GDM1 (cell line): ENCODE measurements at regions not wholly inside any gene's neighbourhood (a gene's known extent, or its start where the extent isn't known, plus 50 kb on each side); places are given as distances from the start of the nearest gene placed in this dataset.

ENCODE experiments used
- DNase-seq: peaks from one replicate; lab custom pipeline; 2025; lab: John Stamatoyannopoulos, UW

DNA sequence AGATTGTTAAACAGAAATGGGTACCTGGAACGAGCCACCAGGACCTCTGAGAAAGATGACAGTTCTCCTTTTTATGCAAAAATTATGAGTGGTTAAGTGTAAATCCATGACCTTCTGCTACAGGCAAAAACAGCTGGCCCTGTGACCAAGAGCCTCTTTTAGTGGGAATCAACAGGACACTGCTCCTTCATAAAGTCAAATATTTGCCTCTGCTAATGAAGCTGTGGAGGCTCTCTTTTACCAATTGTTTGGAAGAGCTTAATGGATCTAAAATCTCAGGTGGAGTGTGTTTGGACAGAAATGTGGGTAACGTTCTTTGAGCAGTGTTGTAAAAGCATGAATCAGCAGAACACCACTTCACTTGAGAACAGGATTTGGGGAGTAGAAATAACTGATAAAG is 117.5 kb upstream of the PCSK2 start:
- no peak for DNase-seq

DNA sequence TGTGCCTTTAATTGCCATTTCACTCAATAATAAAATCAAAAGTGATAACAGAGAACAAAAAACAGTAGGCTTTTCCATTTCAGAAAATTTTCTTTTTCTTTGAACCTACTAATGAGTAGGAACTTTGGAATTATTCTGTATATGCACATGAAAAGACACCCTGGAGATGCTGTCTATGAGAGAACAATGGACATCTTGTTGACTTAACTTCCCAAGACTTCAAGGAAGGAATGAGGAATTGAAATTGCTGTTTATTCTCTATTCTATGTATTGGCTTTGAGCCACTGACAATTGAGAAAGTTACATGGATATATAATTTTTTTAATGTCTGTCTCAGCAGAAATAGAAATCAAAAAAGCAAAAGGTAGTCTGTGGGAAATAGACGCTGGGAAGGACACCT is 98.6 kb upstream of the PCSK2 start:
- no peak for DNase-seq

DNA sequence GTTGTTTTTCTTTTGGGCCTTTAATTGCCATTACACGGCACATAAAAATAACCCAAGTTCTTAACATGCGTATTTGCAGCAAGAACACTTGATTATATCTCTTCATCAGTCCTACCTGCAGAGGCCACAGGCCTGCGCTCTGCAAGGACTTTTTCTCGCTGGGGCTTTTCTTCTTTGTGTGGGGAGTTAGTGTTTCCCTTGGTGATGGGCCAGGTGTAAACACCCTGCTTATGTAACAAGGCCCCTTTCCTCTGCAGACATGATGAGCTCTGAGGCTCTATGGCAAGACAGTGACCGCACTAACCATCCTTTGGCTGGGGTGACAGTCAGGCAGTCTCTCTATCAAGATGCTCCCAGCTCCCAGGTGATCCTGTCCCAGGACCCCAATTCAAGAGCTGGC is 97.8 kb upstream of the PCSK2 start:
- no peak for DNase-seq

DNA sequence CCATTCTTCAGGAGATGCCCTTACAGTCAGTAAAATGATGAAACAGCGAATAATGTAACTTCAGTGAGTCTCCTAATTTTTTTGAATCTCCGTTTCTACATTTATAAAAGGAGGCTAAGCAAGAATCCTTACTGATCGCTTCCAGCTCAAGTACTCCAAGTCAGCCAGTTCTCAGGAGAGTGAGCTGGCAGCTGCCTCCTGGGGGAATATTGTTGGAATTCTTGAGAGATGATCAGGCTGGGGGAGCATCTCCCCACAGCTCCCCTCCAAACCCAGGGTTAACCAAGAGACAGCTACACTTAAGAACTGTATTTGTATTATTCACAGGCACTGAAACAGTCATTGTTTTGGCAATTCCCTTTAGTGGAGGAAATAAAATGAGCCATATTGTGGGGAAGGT is 89.1 kb upstream of the PCSK2 start:
- no peak for DNase-seq

DNA sequence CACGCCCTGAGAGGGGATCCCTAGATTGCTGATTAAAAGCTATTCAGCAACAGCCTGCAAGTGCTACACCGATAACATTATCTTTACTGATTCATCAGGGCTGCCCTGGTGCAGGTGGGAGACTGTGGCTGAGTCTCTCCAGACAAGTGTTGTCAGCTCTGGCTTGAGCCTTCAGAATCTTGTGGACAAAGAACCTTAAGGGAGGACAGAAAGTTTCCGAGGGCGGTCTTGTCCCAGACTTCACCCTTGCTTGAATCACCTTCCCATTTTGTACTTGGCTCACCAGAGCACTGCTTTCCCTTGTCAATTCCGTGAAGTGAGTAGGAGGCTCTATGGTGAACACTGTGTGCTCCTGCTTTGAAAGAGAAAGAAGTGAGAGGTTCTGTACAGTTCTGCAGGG is 88.6 kb upstream of the PCSK2 start:
- no peak for DNase-seq

DNA sequence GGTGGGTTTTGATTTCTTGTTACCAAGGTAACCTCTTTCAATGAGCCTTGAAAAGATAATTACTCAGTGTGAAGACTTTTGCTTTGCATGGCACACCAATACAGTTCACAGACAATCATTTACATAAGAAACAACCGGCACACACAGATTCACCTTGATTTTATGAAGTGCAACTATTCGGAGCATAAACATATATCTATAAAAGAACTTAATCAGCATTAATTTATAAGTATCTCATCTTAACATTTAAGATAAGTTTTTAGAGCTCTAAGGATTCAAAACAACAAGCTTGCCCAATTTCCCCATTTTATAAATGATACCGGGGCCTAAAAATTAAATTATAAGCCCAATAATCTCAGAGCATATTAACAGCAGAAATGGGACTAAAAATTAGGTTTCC is 85.9 kb upstream of the PCSK2 start:
- no peak for DNase-seq

DNA sequence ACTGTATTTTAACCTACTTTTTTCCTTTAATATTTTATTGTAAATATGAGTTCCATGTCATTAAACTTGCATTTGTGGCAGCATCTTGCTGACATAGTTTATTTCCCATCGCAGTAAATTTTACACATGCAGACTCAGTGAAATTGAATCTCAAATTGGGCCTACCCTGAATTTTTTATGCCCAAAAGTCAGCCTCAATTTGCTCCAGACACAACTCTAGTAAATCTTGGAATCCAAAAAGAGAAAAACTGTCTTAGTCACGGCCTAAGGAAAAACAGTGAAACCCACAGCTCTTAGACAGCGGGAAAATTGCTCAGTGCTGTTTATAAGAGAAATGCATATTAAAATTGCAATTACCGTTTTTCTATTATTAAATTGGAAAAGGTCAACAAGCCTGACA is 85.3 kb upstream of the PCSK2 start:
- no peak for DNase-seq

DNA sequence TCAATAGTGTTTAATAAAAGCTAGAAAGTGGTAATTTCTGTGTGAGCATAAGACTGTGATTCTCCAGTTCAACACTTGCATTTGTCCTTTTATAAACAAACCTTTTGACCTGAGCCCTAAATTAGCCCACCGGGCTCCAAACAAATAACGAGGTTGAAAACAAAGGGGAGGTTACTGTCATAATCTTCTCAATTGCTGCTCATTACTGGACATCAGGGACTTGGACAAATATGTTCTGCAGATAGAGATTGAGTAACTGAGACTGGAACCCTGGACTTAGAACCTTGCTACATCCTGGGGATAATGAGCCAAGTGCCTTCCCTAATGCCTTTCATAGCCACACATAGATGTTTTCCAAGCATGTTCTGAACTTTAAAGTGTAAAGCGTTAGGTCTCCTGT is 84.2 kb upstream of the PCSK2 start:
- DNase-seq, result no peak

DNA sequence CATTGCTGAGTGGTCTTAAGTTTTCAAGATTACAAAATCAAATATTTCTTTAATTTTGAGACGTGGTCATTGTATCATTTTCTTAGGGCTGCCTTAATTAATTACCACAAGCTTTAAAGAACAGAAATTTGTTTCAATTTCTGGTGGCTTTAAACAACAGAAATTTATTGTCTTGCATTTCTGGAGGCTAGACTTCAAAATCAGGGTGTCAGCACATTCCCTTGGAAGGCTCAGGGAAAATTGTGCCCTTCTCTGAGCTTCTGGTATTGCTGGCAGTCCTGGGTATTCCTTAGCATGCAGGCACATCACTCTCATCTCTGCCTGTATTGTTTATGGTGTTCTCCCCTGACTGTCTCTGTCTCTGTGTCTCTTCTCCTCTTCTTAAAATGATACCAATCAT is 76.0 kb upstream of the PCSK2 start:
- no peak for DNase-seq

DNA sequence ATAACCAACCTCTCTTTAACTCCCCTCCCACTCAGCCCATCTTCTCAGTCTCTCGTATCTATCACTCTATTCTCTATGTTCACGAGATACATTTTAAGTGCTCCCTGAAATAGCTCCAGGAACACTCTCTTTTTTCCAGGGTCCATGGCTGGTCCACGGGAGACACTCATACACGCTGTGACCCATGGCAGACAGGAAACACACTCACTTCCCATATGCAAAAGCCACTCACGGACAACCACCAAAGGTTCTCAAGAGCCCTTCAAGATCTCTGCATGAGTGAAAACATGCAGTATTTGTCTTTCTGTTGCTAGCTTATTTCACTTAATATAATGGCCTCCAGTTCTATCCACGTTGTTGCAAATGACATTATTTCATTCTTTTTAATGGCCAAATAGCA is 71.4 kb upstream of the PCSK2 start:
- no peak for DNase-seq

DNA sequence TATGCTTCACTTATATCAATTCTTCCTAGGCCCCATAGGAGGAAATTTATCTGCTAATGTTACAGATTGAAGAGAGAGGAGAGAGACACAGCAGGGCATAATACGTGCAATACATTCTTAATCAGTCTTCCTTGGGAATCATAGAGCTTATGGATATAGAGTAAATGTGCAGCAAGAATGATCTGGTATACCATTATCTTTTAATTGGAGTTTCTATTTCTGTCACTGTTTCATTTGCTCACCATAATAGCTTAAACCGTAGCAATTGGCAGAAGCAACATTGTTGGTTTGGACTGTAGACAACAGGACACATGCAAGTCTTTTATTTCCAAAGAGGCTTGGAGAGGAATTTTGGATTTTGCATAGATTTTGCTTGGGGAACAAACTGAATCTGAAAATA is 68.1 kb upstream of the PCSK2 start:
- DNase-seq, result no peak

DNA sequence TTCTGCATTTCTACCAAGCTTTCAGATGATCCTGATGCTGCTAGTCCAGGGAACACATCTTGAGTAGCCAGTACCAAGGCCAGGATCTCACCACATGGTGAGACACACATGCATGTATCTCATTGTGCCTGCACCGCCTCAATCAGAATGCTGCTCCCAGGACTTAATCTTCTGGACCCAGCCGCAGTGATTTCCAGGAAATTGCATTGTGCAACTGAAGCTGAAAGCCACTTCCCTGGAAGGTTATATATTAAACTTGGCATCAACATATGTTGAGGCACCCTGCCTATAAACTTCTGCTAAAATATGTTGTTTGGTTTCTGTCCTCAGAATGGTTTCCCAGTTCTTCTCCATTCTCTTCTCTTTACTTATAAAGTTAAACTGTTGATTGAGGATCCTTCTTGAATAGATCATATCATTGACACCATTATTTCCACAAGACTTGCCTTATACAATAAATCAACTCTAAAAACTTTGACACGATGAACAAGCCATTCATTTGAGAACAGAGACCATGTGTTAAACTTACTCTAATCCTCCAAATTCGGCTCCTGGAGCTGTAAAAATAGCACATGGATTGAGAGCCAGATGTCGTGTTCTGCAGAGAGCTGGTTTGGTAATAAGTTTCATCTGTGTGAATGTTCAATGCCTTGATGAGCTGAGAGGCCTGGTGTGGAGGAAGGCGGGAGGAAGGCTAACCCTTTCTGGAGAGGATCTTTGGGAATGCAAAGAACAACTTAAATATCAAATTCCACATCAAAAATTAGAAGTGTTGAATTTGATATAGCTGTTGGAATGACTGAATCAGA is 65.0 kb upstream of the PCSK2 start:
- no peak for DNase-seq

DNA sequence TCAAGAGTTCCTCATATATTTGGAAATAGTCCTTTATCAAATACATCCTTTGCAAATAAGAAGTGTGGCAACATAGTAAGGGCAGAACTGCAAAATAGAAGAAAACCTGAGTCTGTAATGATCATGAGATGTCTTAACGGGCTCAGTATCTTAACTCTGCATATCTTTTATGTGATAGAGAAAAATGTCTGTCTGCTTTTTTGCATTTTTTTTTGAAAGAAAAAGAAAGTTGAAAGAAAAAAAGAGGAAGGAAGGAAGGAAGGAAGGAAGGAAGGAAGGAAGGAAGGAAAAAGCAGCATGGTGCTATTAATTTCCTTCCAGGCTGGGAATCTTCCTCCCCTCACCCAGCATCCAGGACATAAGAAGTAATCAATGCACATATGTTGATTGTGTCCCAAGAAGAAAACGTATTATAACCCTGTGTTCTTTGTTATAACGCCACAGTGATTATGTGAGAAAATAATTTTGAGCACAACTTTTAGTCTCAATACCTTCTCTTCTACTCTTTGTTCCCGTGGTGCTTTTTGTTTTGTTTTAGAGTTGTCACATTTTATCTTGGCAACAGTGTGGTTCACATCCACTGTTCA is 58.7 kb upstream of the PCSK2 start:
- no peak for DNase-seq

DNA sequence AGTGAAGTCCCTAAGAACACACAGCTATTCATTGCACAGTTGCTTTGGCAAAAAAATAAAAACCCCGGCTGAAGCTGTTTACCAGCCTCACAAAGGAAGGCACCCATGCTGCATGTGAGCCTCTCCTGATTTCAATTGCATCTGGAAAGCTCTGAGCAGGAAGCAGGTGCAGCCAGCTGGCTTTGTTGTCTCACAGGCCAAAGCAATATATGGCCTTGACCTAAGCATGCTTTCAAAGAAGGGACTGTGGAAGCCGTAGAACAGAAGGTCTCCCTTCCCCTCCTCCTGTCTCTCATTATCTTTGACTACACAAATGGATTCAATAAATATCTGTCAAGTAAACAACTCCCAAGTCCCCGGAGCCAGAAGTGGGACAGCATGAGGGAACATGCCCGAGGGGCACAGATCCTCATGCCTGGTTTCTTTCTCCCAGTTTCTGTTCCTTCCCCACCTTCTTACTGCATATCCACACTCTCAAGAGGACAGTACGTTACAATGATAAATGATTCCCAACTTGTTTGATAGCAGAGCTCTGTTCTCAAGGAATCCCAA is 57.2 kb upstream of the PCSK2 start:
- DNase-seq, result no peak

DNA sequence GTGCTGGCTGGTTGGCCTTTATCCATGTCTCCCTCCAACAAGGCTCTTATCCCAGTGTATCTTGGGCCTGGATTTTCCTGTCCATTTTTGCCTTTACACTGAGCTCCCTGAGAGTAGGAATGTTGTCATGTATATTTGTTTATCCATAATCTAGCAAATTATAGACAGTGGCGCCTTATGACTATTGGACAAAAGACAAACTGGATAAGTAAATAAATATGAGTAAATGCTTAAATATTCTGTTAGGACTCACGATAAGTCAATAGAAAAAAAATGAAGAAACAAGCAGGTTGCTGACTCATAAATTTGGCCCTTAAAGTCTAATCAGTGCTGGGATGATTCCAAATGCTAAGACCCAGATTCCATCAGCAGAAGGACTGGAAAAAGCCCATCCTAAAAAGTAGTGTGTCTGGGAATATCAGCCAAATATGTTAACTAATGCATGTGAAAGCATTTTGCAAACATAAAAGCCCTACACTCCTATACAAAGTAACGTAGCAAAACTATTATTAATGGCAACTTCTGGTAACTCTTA is 55.0 kb upstream of the PCSK2 start:
- no peak for DNase-seq

DNA sequence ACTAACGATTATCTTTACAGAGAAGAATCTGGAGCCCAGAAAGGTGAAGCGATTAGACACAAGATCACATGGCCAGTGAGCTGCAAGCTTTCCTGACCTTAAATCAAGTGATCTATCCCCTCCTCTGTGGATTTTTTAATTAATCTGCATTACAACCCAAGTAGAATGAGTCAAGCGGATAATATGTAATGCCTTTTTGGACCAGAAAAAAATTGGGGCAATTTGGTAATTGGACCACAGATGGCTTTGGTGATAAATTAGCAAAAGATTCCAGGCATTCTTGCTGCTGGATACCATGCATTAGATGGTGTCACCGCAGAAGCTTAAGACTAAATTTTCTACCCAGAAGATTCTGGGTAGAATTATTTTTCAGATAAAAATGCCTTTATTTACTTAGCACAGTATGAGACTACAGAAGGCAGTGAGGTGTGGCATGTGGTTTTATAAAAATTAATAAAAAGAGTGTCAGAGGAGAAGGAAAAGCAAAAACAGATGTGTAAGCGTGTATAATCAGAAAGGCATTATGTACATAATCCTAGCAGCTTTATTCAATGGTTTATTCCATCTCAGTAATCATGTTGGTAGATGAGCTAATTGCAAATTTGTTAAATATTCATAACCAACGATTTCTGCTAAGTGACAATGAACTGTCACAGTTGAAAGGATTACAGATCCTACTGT is 53.9 kb upstream of the PCSK2 start:
- DNase-seq, result no peak
